SK-N-SH (cell line): ENCODE measurements at regions not wholly inside any gene's neighbourhood (a gene's known extent, or its start where the extent isn't known, plus 50 kb on each side); places are given as distances from the start of the nearest gene placed in this dataset.

Experiments used
- CTCF ChIA-PET: fragments of 300-600, 350-600 bp; formaldehyde crosslinking; extraction: SDS; loops from one replicate; lab custom pipeline; 2021; lab: Yijun Ruan, JAX
- POLR2A ChIA-PET: fragments of 350-600 bp; sonication (Branson Sonifier 250); formaldehyde crosslinking; extraction: SDS; loops from one replicate; lab custom pipeline; 2020; ENCODE audit warnings: antibody characterized with exemption, inconsistent platforms; lab: Yijun Ruan, JAX
- DNase-seq: peaks from one replicate; pipeline ENCODE4 v3.0.0; 2012
- H2AFZ ChIP-seq: fragments of 200-600 bp; sonication (generic); 2 replicates; pipeline ENCODE4 v1.8.1; 2016; ENCODE audit warnings: antibody characterized with exemption, mild to moderate bottlenecking, low read depth
- H3F3A ChIP-seq: fragments of 200-600 bp; sonication (generic); replicated peaks from 2 replicates; pipeline ENCODE3; 2016; ENCODE audit warnings: antibody characterized with exemption, mild to moderate bottlenecking; ENCODE audit not compliant: insufficient read depth
- H3K27ac ChIP-seq, 2 experiments: fragments of 200-500 bp in 1 of 2; fragments of 200-600 bp in 1 of 2; sonication (Bioruptor generic) in 1 of 2; sonication (generic), shearing (Covaris generic) in 1 of 2; 2 replicates each; pipeline versions ENCODE4 v1.5.1 to v1.6.1; 2014 to 2016; ENCODE audit warnings: low read depth in 2 of 2, inconsistent platforms in 1 of 2, low read length in 1 of 2, mild to moderate bottlenecking in 1 of 2, mixed read lengths in 1 of 2
- H3K27me3 ChIP-seq: fragments of 200-600 bp; sonication (generic), shearing (Covaris generic); 2 replicates; pipeline ENCODE4 v1.6.1; 2016; ENCODE audit warnings: mixed run types; ENCODE audit not compliant: insufficient read depth
- H3K36me3 ChIP-seq, 2 experiments: fragments of 200-500 bp in 1 of 2; fragments of 200-600 bp in 1 of 2; sonication (Bioruptor generic) in 1 of 2; sonication (generic) in 1 of 2; replicated peaks in 1 of 2; 2 replicates each; pipeline versions ENCODE3 to v1.5.1; 2014 to 2016; ENCODE audit warnings: low read length in 1 of 2, mild to moderate bottlenecking in 1 of 2; ENCODE audit not compliant: insufficient read depth in 2 of 2, control insufficient read depth in 1 of 2
- H3K4me1 ChIP-seq, 2 experiments: fragments of 200-500 bp in 1 of 2; fragments of 200-600 bp in 1 of 2; sonication (Bioruptor generic) in 1 of 2; sonication (generic), shearing (Covaris generic) in 1 of 2; 2 replicates each; pipeline versions ENCODE4 v1.5.1 to v1.6.1; 2014 to 2016; ENCODE audit warnings: low read depth in 1 of 2, low read length in 1 of 2, mixed run types in 1 of 2; ENCODE audit not compliant: insufficient read depth in 2 of 2, control insufficient read depth in 1 of 2
- H3K4me2 ChIP-seq: fragments of 200-600 bp; sonication (generic), shearing (Covaris generic); 2 replicates; pipeline ENCODE4 v1.6.1; 2017; ENCODE audit warnings: mixed run types
- H3K4me3 ChIP-seq, 2 experiments: fragments of 200-500 bp in 1 of 2; fragments of 200-600 bp in 1 of 2; sonication (Bioruptor generic) in 1 of 2; sonication (generic), shearing (Covaris generic) in 1 of 2; 2 replicates each; pipeline versions ENCODE4 v1.5.1 to v1.8.1; 2014 to 2016; ENCODE audit warnings: low read depth in 2 of 2, inconsistent platforms in 1 of 2, low read length in 1 of 2, mild to moderate bottlenecking in 1 of 2, mixed read lengths in 1 of 2, moderate library complexity in 1 of 2
- H3K79me2 ChIP-seq: fragments of 200-600 bp; sonication (generic); 2 replicates; pipeline ENCODE4 v1.8.1; 2017; ENCODE audit warnings: mild to moderate bottlenecking; ENCODE audit not compliant: insufficient read depth
- H3K9ac ChIP-seq: fragments of 200-600 bp; sonication (generic); 2 replicates; pipeline ENCODE4 v1.6.1; 2017; ENCODE audit warnings: mixed run types
- H3K9me2 ChIP-seq: fragments of 200-600 bp; sonication (generic); 2 replicates; pipeline ENCODE4 v1.6.1; 2017; ENCODE audit warnings: mixed run types
- H3K9me3 ChIP-seq: fragments of 200-600 bp; sonication (generic); 2 replicates; pipeline ENCODE4 v1.6.1; 2017; ENCODE audit warnings: mixed run types, mild to moderate bottlenecking, moderate library complexity
- H4K20me1 ChIP-seq: fragments of 200-600 bp; sonication (generic); 2 replicates; pipeline ENCODE4 v1.6.1; 2017; ENCODE audit warnings: mild to moderate bottlenecking, mixed run types; ENCODE audit not compliant: insufficient read depth
- CHD2 ChIP-seq: fragments of 150-350 bp; IDR thresholded peaks from 2 replicates; pipeline ENCODE4 v1.6.1; 2018; ENCODE audit warnings: low read length; ENCODE audit not compliant: partially characterized antibody
- ELF1 ChIP-seq: IDR thresholded peaks from 2 replicates; pipeline ENCODE4 v1.4.0; 2012
- EZH2phosphoT487 ChIP-seq: fragments of 200-600 bp; sonication (generic); IDR thresholded peaks from 2 replicates; pipeline ENCODE4 v1.6.1; 2017; ENCODE audit warnings: low read depth, mixed run types, mild to moderate bottlenecking, antibody characterized with exemption, moderate library complexity, borderline replicate concordance
- FOSL2 ChIP-seq: IDR thresholded peaks from 2 replicates; pipeline ENCODE4 v1.4.0; 2012; ENCODE audit warnings: low read depth, mild to moderate bottlenecking, moderate library complexity, borderline replicate concordance
- FOXJ3 ChIP-seq: sonication (generic); formaldehyde crosslinking; IDR thresholded peaks from 2 replicates; pipeline ENCODE4 v1.5.1; 2020; ENCODE audit warnings: mild to moderate bottlenecking, missing genetic modification reagents
- FOXM1 ChIP-seq: IDR thresholded peaks from 2 replicates; pipeline ENCODE4 v1.4.0; 2012; ENCODE audit warnings: low read depth, mild to moderate bottlenecking
- GATA2 ChIP-seq: sonication (generic); formaldehyde crosslinking; IDR thresholded peaks from 2 replicates; pipeline ENCODE4 v1.5.0; 2020; ENCODE audit warnings: mild to moderate bottlenecking, missing genetic modification reagents
- IRF3 ChIP-seq: fragments of 150-350 bp; IDR thresholded peaks from 2 replicates; pipeline ENCODE4 v1.6.1; 2016; ENCODE audit warnings: mild to moderate bottlenecking, low read depth, low read length
- JUND ChIP-seq: IDR thresholded peaks from 2 replicates; pipeline ENCODE4 v1.4.0; 2012
- MAX ChIP-seq: IDR thresholded peaks from 2 replicates; pipeline ENCODE4 v1.4.0; 2012; ENCODE audit warnings: low read depth
- MEF2A ChIP-seq: IDR thresholded peaks from 2 replicates; pipeline ENCODE4 v1.4.0; 2012; ENCODE audit warnings: low read depth, borderline replicate concordance
- MXI1 ChIP-seq: IDR thresholded peaks from 2 replicates; pipeline ENCODE4 v1.6.1; 2012; ENCODE audit warnings: mild to moderate bottlenecking, low read depth, low read length, improper control_type of control experiment
- NFIC ChIP-seq: IDR thresholded peaks from 2 replicates; pipeline ENCODE4 v1.4.0; 2012; ENCODE audit warnings: borderline replicate concordance
- NRF1 ChIP-seq: IDR thresholded peaks from 2 replicates; pipeline ENCODE4 v1.6.1; 2012; ENCODE audit warnings: low read depth, mild to moderate bottlenecking, low read length
- RAD21 ChIP-seq: IDR thresholded peaks from 2 replicates; pipeline ENCODE4 v1.6.1; 2012; ENCODE audit warnings: mild to moderate bottlenecking, low read length
- REST ChIP-seq: IDR thresholded peaks from 2 replicates; pipeline ENCODE4 v1.6.1; 2012; ENCODE audit warnings: mild to moderate bottlenecking, low read depth, low read length, moderate library complexity
- RXRA ChIP-seq: IDR thresholded peaks from 2 replicates; pipeline ENCODE4 v1.4.0; 2012; ENCODE audit warnings: low read depth, mild to moderate bottlenecking, borderline replicate concordance
- SIN3A ChIP-seq: IDR thresholded peaks from 2 replicates; pipeline ENCODE4 v1.6.1; 2012; ENCODE audit warnings: low read depth, mild to moderate bottlenecking, low read length, moderate library complexity, borderline replicate concordance
- TAF1 ChIP-seq: IDR thresholded peaks from 2 replicates; pipeline ENCODE4 v1.6.1; 2012; ENCODE audit warnings: low read depth, mild to moderate bottlenecking, low read length, moderate library complexity, borderline replicate concordance
- TCF12 ChIP-seq: IDR thresholded peaks from 2 replicates; pipeline ENCODE4 v1.4.0; 2012
- WGBS: methylation state at CpG from one replicate; pipeline ENCODE4 v1.1.6; 2017; ENCODE audit warnings: low lambda C conversion rate; 5-methylcytosine and 5-hydroxymethylcytosine counted together

- no CpG with 5 or more reads among the region's 3 CpGs for WGBS
- Histone ChIP-seq H3K79me2 (no peaks in the 10 kb centered on the region), H3K4me3 (no peak overlapping the region), H3K9ac (no peak overlapping the region), H3K4me2 (no peak overlapping the region), H3F3A (no peaks in the 10 kb centered on the region), H3K27me3 (no peaks in the 10 kb centered on the region), H4K20me1 (no peaks in the 10 kb centered on the region), H3K9me2 (no peaks in the 10 kb centered on the region), H3K36me3 (no peaks in the 10 kb centered on the region), H2AFZ (no peak overlapping the region), H3K27ac (no peak overlapping the region), H3K4me1 (no peaks in the 10 kb centered on the region), H3K9me3 (no peaks in the 10 kb centered on the region)
- ChIA-PET CTCF (no interaction called here), POLR2A (no interaction called here)
- TF ChIP-seq RAD21 (no peak), FOXJ3 (CRISPR knock-in tag) (no peak), ELF1 (no peak), EZH2phosphoT487 (no peak), FOSL2 (no peak)
- DNase-seq = no peak
Observed at GRCh38 chrX:125713633-125714032, 394.0 kb downstream of the TEX13C start.

GRCh38 chrX:125727117-125727516 is 407.4 kb downstream of the TEX13C start:
- H3K9ac ChIP-seq = no peak overlapping the region
- no peak overlapping the region for H2AFZ ChIP-seq
- ChIA-PET POLR2A (no interaction called here), CTCF (no interaction called here)
- H3K27me3 ChIP-seq = no peaks in the 10 kb centered on the region
- H4K20me1 ChIP-seq = no peaks in the 10 kb centered on the region
- H3K4me3 ChIP-seq = no peak overlapping the region
- no peaks in the 10 kb centered on the region for H3K36me3 ChIP-seq
- 6% methylated on average over 3 of the region's 3 CpGs for WGBS
- DNase-seq = no peak
- TF ChIP-seq MEF2A (no peak), RAD21 (no peak), MXI1 (no peak), NFIC (no peak), IRF3 (no peak), REST (no peak), FOSL2 (no peak), EZH2phosphoT487 (no peak), TCF12 (no peak), NRF1 (no peak), GATA2 (CRISPR knock-in tag) (no peak), SIN3A (no peak), FOXM1 (no peak), TAF1 (no peak), CHD2 (no peak), RXRA (no peak), JUND (no peak), ELF1 (no peak), MAX (no peak)
- no peak overlapping the region for H3K27ac ChIP-seq
- no peaks in the 10 kb centered on the region for H3F3A ChIP-seq
- H3K9me3 ChIP-seq = no peaks in the 10 kb centered on the region
- H3K9me2 ChIP-seq = no peaks in the 10 kb centered on the region
- H3K79me2 ChIP-seq = no peaks in the 10 kb centered on the region
- no peaks in the 10 kb centered on the region for H3K4me1 ChIP-seq
- no peak overlapping the region for H3K4me2 ChIP-seq
